Brain microvascular endothelial cell (primary cell): ENCODE measurements at regions not wholly inside any gene's neighbourhood (a gene's known extent, or its start where the extent isn't known, plus 50 kb on each side); places are given as distances from the start of the nearest gene placed in this dataset.

Experiments used
- DNase-seq: peaks from one replicate; pipeline ENCODE4 v3.0.0-alpha.2; 2020
- H3K27ac ChIP-seq: fragments of 250-450 bp; sonication (Bioruptor Pico); 2 replicates; pipeline ENCODE4 v1.5.1; 2020; ENCODE audit warnings: mild to moderate bottlenecking, moderate library complexity
- H3K27me3 ChIP-seq: fragments of 250-450 bp; sonication (Bioruptor Pico); replicated peaks from 2 replicates; pipeline ENCODE4 v1.5.1; 2020; ENCODE audit warnings: mild to moderate bottlenecking
- H3K36me3 ChIP-seq: fragments of 250-450 bp; sonication (Bioruptor Pico); replicated peaks from 2 replicates; pipeline ENCODE4 v1.5.1; 2020; ENCODE audit warnings: mild to moderate bottlenecking
- H3K4me3 ChIP-seq: 2 replicates; pipeline ENCODE4 v1.5.1; 2011; ENCODE audit warnings: low read depth, mild to moderate bottlenecking, control low read depth, low read length, moderate library complexity
- in situ Hi-C: cut with HindIII; loops from 2 replicates; pipeline ENCODE4 v1.10.0; 2017; ENCODE audit warnings: low sequenced_read_pairs, low pct_ligation_motif_present
- TF ChIP-seq, protein P1 (sequence below): IDR thresholded peaks from 2 replicates; pipeline ENCODE4 v1.5.1; 2011; ENCODE audit warnings: low read depth, mild to moderate bottlenecking, moderate library complexity, low read length, control low read depth, inconsistent platforms; ENCODE audit errors: missing control alignments

DNA sequence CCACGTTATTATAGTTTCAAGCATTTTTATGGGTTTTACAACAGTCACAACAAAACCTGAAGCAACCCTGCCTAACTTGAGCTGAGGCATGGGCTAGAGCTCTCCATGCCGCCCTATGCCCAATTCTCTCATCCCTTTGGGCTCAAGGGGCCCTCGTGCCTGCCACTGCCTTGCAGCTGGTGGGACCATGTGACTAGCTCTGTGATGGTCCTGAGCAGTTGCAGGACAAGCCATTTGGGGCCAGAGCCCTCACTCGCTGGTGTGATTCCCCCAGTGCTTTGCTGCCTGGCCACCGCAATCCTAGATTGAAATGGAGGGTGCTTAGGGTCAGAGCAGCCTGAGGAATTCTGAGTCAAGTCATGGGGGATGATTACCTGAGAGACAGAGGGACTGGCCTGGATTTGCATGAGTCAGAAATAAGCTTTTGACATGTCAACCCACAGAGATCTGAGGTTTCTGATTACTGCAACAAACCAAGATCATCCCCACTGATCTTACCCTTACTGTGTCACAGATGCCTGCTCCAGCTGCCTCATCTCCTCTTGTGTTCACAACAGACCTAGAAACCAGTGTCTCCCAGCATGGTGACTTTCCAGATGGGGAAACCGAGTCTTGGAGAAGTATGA is 323.7 kb downstream of the BRD1 start:
- TF ChIP-seq, protein P1, sequence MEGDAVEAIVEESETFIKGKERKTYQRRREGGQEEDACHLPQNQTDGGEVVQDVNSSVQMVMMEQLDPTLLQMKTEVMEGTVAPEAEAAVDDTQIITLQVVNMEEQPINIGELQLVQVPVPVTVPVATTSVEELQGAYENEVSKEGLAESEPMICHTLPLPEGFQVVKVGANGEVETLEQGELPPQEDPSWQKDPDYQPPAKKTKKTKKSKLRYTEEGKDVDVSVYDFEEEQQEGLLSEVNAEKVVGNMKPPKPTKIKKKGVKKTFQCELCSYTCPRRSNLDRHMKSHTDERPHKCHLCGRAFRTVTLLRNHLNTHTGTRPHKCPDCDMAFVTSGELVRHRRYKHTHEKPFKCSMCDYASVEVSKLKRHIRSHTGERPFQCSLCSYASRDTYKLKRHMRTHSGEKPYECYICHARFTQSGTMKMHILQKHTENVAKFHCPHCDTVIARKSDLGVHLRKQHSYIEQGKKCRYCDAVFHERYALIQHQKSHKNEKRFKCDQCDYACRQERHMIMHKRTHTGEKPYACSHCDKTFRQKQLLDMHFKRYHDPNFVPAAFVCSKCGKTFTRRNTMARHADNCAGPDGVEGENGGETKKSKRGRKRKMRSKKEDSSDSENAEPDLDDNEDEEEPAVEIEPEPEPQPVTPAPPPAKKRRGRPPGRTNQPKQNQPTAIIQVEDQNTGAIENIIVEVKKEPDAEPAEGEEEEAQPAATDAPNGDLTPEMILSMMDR = no peak
- Histone ChIP-seq H3K27ac (no peak overlapping the region), H3K27me3 (no peaks in the 10 kb centered on the region), H3K4me3 (no peak overlapping the region), H3K36me3 (no peaks in the 10 kb centered on the region)
- in situ Hi-C loops = no loop called here
- DNase-seq = no peak

DNA sequence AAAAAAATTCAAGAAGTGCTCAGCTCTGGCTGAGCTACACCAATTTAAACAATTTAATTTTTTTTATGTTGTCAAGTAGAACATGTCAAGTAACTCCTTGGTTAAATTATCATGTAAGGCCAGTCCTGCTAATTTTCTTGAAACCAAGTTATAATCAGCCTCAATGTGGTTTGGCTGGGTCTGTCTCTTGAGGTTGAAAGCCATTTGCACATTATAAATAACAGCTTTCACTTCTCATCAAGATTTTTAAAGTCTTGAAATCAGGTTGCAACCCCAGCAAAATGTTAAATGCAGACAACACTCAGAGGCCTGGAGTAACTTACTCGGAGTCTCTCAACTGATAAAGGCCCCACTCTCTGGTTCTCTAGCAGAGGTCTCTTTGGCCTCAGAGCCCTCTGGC is 324.4 kb downstream of the BRD1 start:
- Histone ChIP-seq H3K27ac (no peak overlapping the region), H3K27me3 (no peaks in the 10 kb centered on the region), H3K4me3 (no peak overlapping the region), H3K36me3 (no peaks in the 10 kb centered on the region)
- no peak for DNase-seq
- in situ Hi-C loops = no loop called here
- TF ChIP-seq, protein P1 = no peak

DNA sequence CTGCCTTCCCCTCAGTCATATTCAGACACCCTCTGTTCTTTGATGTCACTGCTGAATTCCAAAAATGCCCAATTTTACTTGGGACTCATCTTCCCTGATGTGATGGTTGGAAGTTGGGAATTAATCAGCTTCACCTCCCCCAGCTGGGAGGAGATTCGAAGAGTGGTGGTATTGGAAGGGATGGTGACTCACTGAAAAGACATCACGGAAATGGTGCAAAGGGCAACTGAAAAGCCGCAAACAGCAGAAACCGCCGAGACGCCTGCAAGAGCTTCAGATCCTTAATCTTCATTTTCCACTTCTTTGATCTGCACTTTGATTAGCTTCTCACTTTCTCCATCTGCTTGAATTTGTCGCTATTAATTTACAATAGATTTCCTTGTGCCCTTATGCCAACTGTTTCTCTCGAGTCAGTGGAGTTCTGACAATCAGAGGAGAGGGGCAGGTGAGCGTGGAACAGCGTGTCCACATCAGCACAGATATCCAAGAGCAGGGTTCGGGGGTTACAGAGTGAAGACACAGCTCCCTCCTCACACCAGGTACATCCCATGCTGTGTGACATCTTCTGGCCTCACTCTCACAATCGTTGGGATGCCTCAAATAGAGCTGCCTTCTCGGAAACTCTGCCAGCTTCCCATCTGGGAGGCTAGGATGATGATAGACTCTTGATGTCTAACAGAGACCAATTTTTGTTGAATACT is 325.4 kb downstream of the BRD1 start:
- DNase-seq = peak; percentile 7
- Histone ChIP-seq H3K27me3 (no peaks in the 10 kb centered on the region), H3K27ac (no peak overlapping the region), H3K36me3 (no peaks in the 10 kb centered on the region), H3K4me3 (no peak overlapping the region)
- in situ Hi-C loops = no loop called here
- TF ChIP-seq, protein P1 = no peak

DNA sequence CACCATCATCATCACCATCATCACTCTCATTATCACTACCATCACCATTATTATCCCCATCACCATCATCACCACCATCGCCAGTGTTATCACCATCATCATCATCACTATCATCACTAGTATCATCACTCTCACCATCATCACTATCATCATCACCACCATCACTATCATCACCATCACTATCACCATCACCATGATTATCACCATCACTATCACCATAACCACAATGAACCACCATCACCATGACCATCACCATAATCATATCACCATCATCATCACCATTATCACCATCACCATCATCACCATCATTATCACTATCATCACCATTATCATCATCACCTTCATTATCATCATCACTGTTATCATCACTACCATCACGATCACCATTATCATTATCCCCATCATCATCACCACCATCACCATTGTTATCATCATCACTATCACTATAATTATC is 326.7 kb downstream of the BRD1 start:
- in situ Hi-C loops = no loop called here
- Histone ChIP-seq H3K27ac (no peak overlapping the region), H3K36me3 (no peaks in the 10 kb centered on the region), H3K27me3 (no peaks in the 10 kb centered on the region), H3K4me3 (no peak overlapping the region)
- no peak for DNase-seq
- TF ChIP-seq, protein P1 = no peak

DNA sequence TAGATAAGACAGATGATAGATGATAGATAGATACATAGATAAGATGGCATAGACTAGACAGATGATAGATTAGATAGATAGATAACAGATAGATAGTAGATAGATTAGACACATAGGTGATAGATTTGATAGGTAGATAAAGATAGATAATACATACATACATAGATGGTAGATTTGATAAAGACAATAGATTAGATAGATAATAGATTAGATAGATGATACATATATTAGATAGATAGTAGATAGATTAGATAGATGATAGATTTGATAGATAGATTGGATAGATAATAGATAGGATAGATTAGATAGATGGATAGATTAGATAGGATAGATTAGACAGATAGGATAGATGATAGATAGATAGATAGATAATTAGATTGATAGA is 327.6 kb downstream of the BRD1 start:
- H3K27me3 ChIP-seq = no peaks in the 10 kb centered on the region
- no peak overlapping the region for H3K4me3 ChIP-seq
- in situ Hi-C loops = no loop called here
- DNase-seq = no peak
- no peak overlapping the region for H3K27ac ChIP-seq
- TF ChIP-seq, protein P1 = no peak
- H3K36me3 ChIP-seq = no peaks in the 10 kb centered on the region
